ENCODE measurements at regions not wholly inside any gene's neighbourhood (a gene's known extent, or its start where the extent isn't known, plus 50 kb on each side); places are given as distances from the start of the nearest gene placed in this dataset.

GRCh38 chr3:14592390-14592789 lies 52.2 kb upstream of the GRIP2 start:
- TF ChIP-seq RAD21 (IDR thresholded peaks at IDR 0.05; ENCODE audit: low read length) (no peak), RCOR1 (IDR thresholded peaks at IDR 0.05; ENCODE audit: insufficient replicate concordance, low read length) (no peak), SMC3 (IDR thresholded peaks at IDR 0.05; ENCODE audit: low read depth, low read length) (no peak), NFE2L2 (IDR thresholded peaks at IDR 0.05; ENCODE audit: low read depth, low read length) (no peak), MAFK (IDR thresholded peaks at IDR 0.05; ENCODE audit: low read depth, low read length) (no peak), MXI1 (IDR thresholded peaks at IDR 0.05; ENCODE audit: borderline replicate concordance, low read depth, low read length) (no peak), CTCF (conservative IDR thresholded peaks at IDR 0.05; ENCODE audit: low read depth, low read length) (no peak), CEBPB (IDR thresholded peaks at IDR 0.05; ENCODE audit: low read depth, low read length) (no peak), MAZ (IDR thresholded peaks at IDR 0.05; ENCODE audit: borderline replicate concordance, low read depth, low read length) (no peak), BHLHE40 (IDR thresholded peaks at IDR 0.05; ENCODE audit: low read depth, low read length) (no peak), RFX5 (IDR thresholded peaks at IDR 0.05; ENCODE audit: low read depth, low read length) (no peak), POLR2A (IDR thresholded peaks at IDR 0.05; ENCODE audit: low read depth, low read length) (no peak), USF2 (IDR thresholded peaks at IDR 0.05; ENCODE audit: low read depth, low read length) (no peak), FOS (IDR thresholded peaks at IDR 0.05; ENCODE audit: low read depth, low read length) (no peak), CHD1 (IDR thresholded peaks at IDR 0.05; ENCODE audit: low read depth, low read length) (no peak)
- TF ChIP-seq, protein P1, sequence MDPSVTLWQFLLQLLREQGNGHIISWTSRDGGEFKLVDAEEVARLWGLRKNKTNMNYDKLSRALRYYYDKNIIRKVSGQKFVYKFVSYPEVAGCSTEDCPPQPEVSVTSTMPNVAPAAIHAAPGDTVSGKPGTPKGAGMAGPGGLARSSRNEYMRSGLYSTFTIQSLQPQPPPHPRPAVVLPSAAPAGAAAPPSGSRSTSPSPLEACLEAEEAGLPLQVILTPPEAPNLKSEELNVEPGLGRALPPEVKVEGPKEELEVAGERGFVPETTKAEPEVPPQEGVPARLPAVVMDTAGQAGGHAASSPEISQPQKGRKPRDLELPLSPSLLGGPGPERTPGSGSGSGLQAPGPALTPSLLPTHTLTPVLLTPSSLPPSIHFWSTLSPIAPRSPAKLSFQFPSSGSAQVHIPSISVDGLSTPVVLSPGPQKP (IDR thresholded peaks at IDR 0.05; ENCODE audit: borderline replicate concordance, low read depth, low read length): no peak

More at GRCh38 chr3:14592390-14592789, 52.2 kb upstream of the GRIP2 start:
- H3K27ac ChIP-seq (ENCODE audit: insufficient read depth, low read length): no peak overlapping the region
- no peak overlapping the region for H3K9ac ChIP-seq (ENCODE audit: low read depth, low read length)
- no peak overlapping the region for H4K8ac ChIP-seq (ENCODE audit: low read depth in 2 of 2, low read length in 2 of 2)
- no peak overlapping the region for H3K14ac ChIP-seq (replicated peaks; ENCODE audit: low read depth, low read length)
- in situ Hi-C loops (cut with MboI; ENCODE audit: low sequenced_read_pairs): no loop called here
- no peaks in the 10 kb centered on the region for H3K4me1 ChIP-seq (ENCODE audit: control insufficient read depth, insufficient read depth, low read length)
- no TSS peak for BruUV-seq (replicated peaks)
- DNase-seq: no peak
- H3K56ac ChIP-seq (ENCODE audit: extremely low read depth, insufficient read depth, low read length): no peak overlapping the region
- H3K4me3 ChIP-seq (ENCODE audit: insufficient read depth, low read depth, low read length): no peak overlapping the region
- H2BK20ac ChIP-seq (ENCODE audit: low read depth, low read length): no peak overlapping the region
- H3K18ac ChIP-seq (ENCODE audit: low read depth, low read length): no peak overlapping the region
- no peak overlapping the region for H3K4ac ChIP-seq (ENCODE audit: low read depth, low read length)
- H2AK5ac ChIP-seq (ENCODE audit: low read depth, low read length): no peak overlapping the region
- no peak for ATAC-seq (ENCODE audit: low read depth)
- no peak overlapping the region for H3K4me2 ChIP-seq (ENCODE audit: low read depth, low read length)
- H2AK9ac ChIP-seq (replicated peaks; ENCODE audit: low read depth, low read length, poor library complexity): no peak overlapping the region
- ChIA-PET POLR2A (ENCODE audit: unreplicated experiment) (no interaction called here), CTCF (no interaction called here)
- peaks cover 15% of the 10 kb centered on the region for H3K27me3 ChIP-seq (ENCODE audit: control insufficient read depth, insufficient read depth, low read length)
- no peaks in the 10 kb centered on the region for H3K36me3 ChIP-seq (ENCODE audit: control insufficient read depth, insufficient read depth, low read length)
- H4K91ac ChIP-seq (ENCODE audit: insufficient read depth, low read depth, low read length): no peak overlapping the region
- no peak overlapping the region for H2BK15ac ChIP-seq (ENCODE audit: low read depth, low read length)
- no peaks in the 10 kb centered on the region for H3K9me1 ChIP-seq (ENCODE audit: insufficient read depth, low read length)
- intact Hi-C loops (cut with micrococcal nuclease): no loop called here
- no peak overlapping the region for H3K23ac ChIP-seq (ENCODE audit: low read depth, low read length)
- WGBS, 2 experiments (ENCODE audit: extremely low coverage in 2 of 2, insufficient read length in 1 of 2): no CpG with 5 or more reads among the region's 9 CpGs
- H3K79me1 ChIP-seq (ENCODE audit: low read depth in 1 of 2, low read length in 2 of 2): no peaks in the 10 kb centered on the region
- dilution Hi-C loops (cut with HindIII; ENCODE audit: low sequenced_read_pairs, unreplicated experiment): no loop called here
- H2BK120ac ChIP-seq (ENCODE audit: low read depth, low read length): no peak overlapping the region
- H4K20me1 ChIP-seq (ENCODE audit: insufficient read depth, low read length): no peaks in the 10 kb centered on the region
- no peak overlapping the region for H2BK5ac ChIP-seq (ENCODE audit: low read depth, low read length, poor library complexity, severe bottlenecking)
- H4K5ac ChIP-seq (ENCODE audit: low read depth, low read length): no peak overlapping the region
- no peak overlapping the region for H2AFZ ChIP-seq (replicated peaks; ENCODE audit: low read length, poor library complexity)
- H3K9me3 ChIP-seq (ENCODE audit: control insufficient read depth, insufficient read depth, low read length): no peaks in the 10 kb centered on the region

All from IMR-90 (cell line).